ENCODE measurements at regions not wholly inside any gene's neighbourhood (a gene's known extent, or its start where the extent isn't known, plus 50 kb on each side); places are given as distances from the start of the nearest gene placed in this dataset.
"Not testable (repeated sequence)": the region's sequence is repeated elsewhere in the genome, so short reads cannot be mapped to it uniquely, and the experiment has no call there.

GRCh38 chr5:62221881-62222280 lies 84.1 kb upstream of the KIF2A start:
- BruUV-seq (replicated peaks); H3K27me3 Mint-ChIP-seq (ENCODE audit: unreplicated experiment); DNase-seq; H3K4me3 Mint-ChIP-seq (ENCODE audit: low read depth, unreplicated experiment); H3K27ac Mint-ChIP-seq (ENCODE audit: unreplicated experiment); CTCF ChIA-PET; H3K36me3 Mint-ChIP-seq (ENCODE audit: insufficient read depth, unreplicated experiment); intact Hi-C loops (cut with micrococcal nuclease; ENCODE audit: unreplicated experiment); H3K9me3 Mint-ChIP-seq (ENCODE audit: low read depth, unreplicated experiment): not testable (repeated sequence)
- peaks cover 11% of the 10 kb centered on the region for H3K4me1 Mint-ChIP-seq (ENCODE audit: low read depth, unreplicated experiment)

GRCh38 chr5:62222305-62222704 lies 83.7 kb upstream of the KIF2A start:
- H3K27me3 Mint-ChIP-seq (ENCODE audit: unreplicated experiment); H3K4me3 Mint-ChIP-seq (ENCODE audit: low read depth, unreplicated experiment); intact Hi-C loops (cut with micrococcal nuclease; ENCODE audit: unreplicated experiment); BruUV-seq (replicated peaks); CTCF ChIA-PET; DNase-seq; H3K36me3 Mint-ChIP-seq (ENCODE audit: insufficient read depth, unreplicated experiment); H3K9me3 Mint-ChIP-seq (ENCODE audit: low read depth, unreplicated experiment); H3K27ac Mint-ChIP-seq (ENCODE audit: unreplicated experiment): not testable (repeated sequence)
- peaks cover 11% of the 10 kb centered on the region for H3K4me1 Mint-ChIP-seq (ENCODE audit: low read depth, unreplicated experiment)

- peak; percentile 78 for DNase-seq
- CTCF ChIA-PET = interaction anchor here (0.6 to 2.4 kb wide), 7 partner anchors 18 to 336 kb away, joined by 3 to 10 read pairs (median 5); partner anchors contain the start of gene KIF2A
- intact Hi-C loops (cut with micrococcal nuclease; ENCODE audit: unreplicated experiment) = loop anchor here (1.0 kb wide), 1 partner anchor 131 kb away; no protein-coding TSS in a partner anchor
- Mint-ChIP-seq H3K4me3 (ENCODE audit: low read depth, unreplicated experiment) (peak overlapping the region; percentile 47), H3K4me1 (ENCODE audit: low read depth, unreplicated experiment) (peaks cover 11% of the 10 kb centered on the region), H3K27ac (ENCODE audit: unreplicated experiment) (peak overlapping the region; percentile 23)
- H3K9me3 Mint-ChIP-seq (ENCODE audit: low read depth, unreplicated experiment); H3K27me3 Mint-ChIP-seq (ENCODE audit: unreplicated experiment); H3K36me3 Mint-ChIP-seq (ENCODE audit: insufficient read depth, unreplicated experiment); BruUV-seq (replicated peaks): not testable (repeated sequence)
- TF ChIP-seq CTCF (IDR thresholded peaks at IDR 0.05; ENCODE audit: unreplicated experiment) = peak; percentile 53
Observed at GRCh38 chr5:62223312-62223670, 82.7 kb upstream of the KIF2A start.

GRCh38 chr5:62224987-62225601 lies 80.9 kb upstream of the KIF2A start:
- TF ChIP-seq CTCF (IDR thresholded peaks at IDR 0.05; ENCODE audit: unreplicated experiment) = peak; percentile 68
- H3K4me3 Mint-ChIP-seq (ENCODE audit: low read depth, unreplicated experiment); H3K36me3 Mint-ChIP-seq (ENCODE audit: insufficient read depth, unreplicated experiment); intact Hi-C loops (cut with micrococcal nuclease; ENCODE audit: unreplicated experiment); H3K9me3 Mint-ChIP-seq (ENCODE audit: low read depth, unreplicated experiment); H3K27ac Mint-ChIP-seq (ENCODE audit: unreplicated experiment); DNase-seq; H3K27me3 Mint-ChIP-seq (ENCODE audit: unreplicated experiment); BruUV-seq (replicated peaks): not testable (repeated sequence)
- CTCF ChIA-PET = interaction anchor here (2.4 kb wide), 1 partner anchor 129 kb away, joined by 10 read pairs; no protein-coding TSS in a partner anchor
- H3K4me1 Mint-ChIP-seq (ENCODE audit: low read depth, unreplicated experiment) = peaks cover 11% of the 10 kb centered on the region

GRCh38 chr5:62230876-62231388 lies 75.1 kb upstream of the KIF2A start:
- BruUV-seq (replicated peaks); H3K9me3 Mint-ChIP-seq (ENCODE audit: low read depth, unreplicated experiment); H3K4me3 Mint-ChIP-seq (ENCODE audit: low read depth, unreplicated experiment); DNase-seq; H3K36me3 Mint-ChIP-seq (ENCODE audit: insufficient read depth, unreplicated experiment); H3K27me3 Mint-ChIP-seq (ENCODE audit: unreplicated experiment); CTCF ChIA-PET: not testable (repeated sequence)
- intact Hi-C loops (cut with micrococcal nuclease; ENCODE audit: unreplicated experiment) = loop anchor here (5.0 kb wide), 1 partner anchor 36 kb away; no protein-coding TSS in a partner anchor
- Mint-ChIP-seq H3K4me1 (ENCODE audit: low read depth, unreplicated experiment) (peaks cover 27% of the 10 kb centered on the region), H3K27ac (ENCODE audit: unreplicated experiment) (peak overlapping the region; percentile 57)

- BruUV-seq (replicated peaks) = no TSS peak
- no peaks in the 10 kb centered on the region for H3K9me3 Mint-ChIP-seq (ENCODE audit: low read depth, unreplicated experiment)
Observed at GRCh38 chr5:62231576-62231975, 74.4 kb upstream of the KIF2A start.

GRCh38 chr5:62232218-62232617 lies 73.8 kb upstream of the KIF2A start:
- not testable (repeated sequence) for DNase-seq

More at GRCh38 chr5:62231576-62231975, 74.4 kb upstream of the KIF2A start:
- Mint-ChIP-seq H3K4me1 (ENCODE audit: low read depth, unreplicated experiment) (peaks cover 27% of the 10 kb centered on the region), H3K4me3 (ENCODE audit: low read depth, unreplicated experiment) (no peak overlapping the region), H3K27me3 (ENCODE audit: unreplicated experiment) (no peaks in the 10 kb centered on the region), H3K27ac (ENCODE audit: unreplicated experiment) (peak overlapping the region; percentile 57), H3K36me3 (ENCODE audit: insufficient read depth, unreplicated experiment) (no peaks in the 10 kb centered on the region)
- CTCF ChIA-PET = no interaction called here
- DNase-seq = no peak
- intact Hi-C loops (cut with micrococcal nuclease; ENCODE audit: unreplicated experiment) = loop anchor here (5.0 kb wide), 1 partner anchor 36 kb away; no protein-coding TSS in a partner anchor
- no peak for TF ChIP-seq CTCF (IDR thresholded peaks at IDR 0.05; ENCODE audit: unreplicated experiment)

More at GRCh38 chr5:62232218-62232617, 73.8 kb upstream of the KIF2A start:
- BruUV-seq (replicated peaks); H3K27me3 Mint-ChIP-seq (ENCODE audit: unreplicated experiment); H3K36me3 Mint-ChIP-seq (ENCODE audit: insufficient read depth, unreplicated experiment); H3K27ac Mint-ChIP-seq (ENCODE audit: unreplicated experiment); CTCF ChIA-PET; H3K9me3 Mint-ChIP-seq (ENCODE audit: low read depth, unreplicated experiment); H3K4me3 Mint-ChIP-seq (ENCODE audit: low read depth, unreplicated experiment): not testable (repeated sequence)
- intact Hi-C loops (cut with micrococcal nuclease; ENCODE audit: unreplicated experiment) = loop anchor here (5.0 kb wide), 1 partner anchor 35 kb away; no protein-coding TSS in a partner anchor
- peaks cover 27% of the 10 kb centered on the region for H3K4me1 Mint-ChIP-seq (ENCODE audit: low read depth, unreplicated experiment)
